ENCODE measurements at regions not wholly inside any gene's neighbourhood (a gene's known extent, or its start where the extent isn't known, plus 50 kb on each side); places are given as distances from the start of the nearest gene placed in this dataset.

GRCh38 chr14:89620436-89620835, 203.4 kb upstream of the FOXN3 start:
- no peak overlapping the region for H3K4me3 ChIP-seq (ENCODE audit: low read length)
- H3F3A ChIP-seq (ENCODE audit: control insufficient read depth, insufficient read depth) = 0 out of 2 replicates have a peak, but pooled peaks cover 3% of the 10 kb centered on the region
- peaks cover 35% of the 10 kb centered on the region for H3K4me1 ChIP-seq (ENCODE audit: control insufficient read depth, low read length)
- H3K9me2 ChIP-seq (replicated peaks; ENCODE audit: control insufficient read depth, low read length) = no peaks in the 10 kb centered on the region
- no peaks in the 10 kb centered on the region for H4K20me1 ChIP-seq (ENCODE audit: control insufficient read depth, insufficient read depth, low read depth, low read length)
- H3K4me2 ChIP-seq (ENCODE audit: low read length) = no peak overlapping the region
- TF ChIP-seq CTCF (IDR thresholded peaks at IDR 0.05; ENCODE audit: low read depth, low read length, poor library complexity, severe bottlenecking) = no peak
- no peak for TF ChIP-seq EZH2phosphoT487 (IDR thresholded peaks at IDR 0.05; ENCODE audit: borderline replicate concordance, low read length)
- H3K36me3 ChIP-seq (ENCODE audit: control insufficient read depth, low read length) = no peaks in the 10 kb centered on the region
- H3K79me2 ChIP-seq (ENCODE audit: control insufficient read depth, low read length) = no peaks in the 10 kb centered on the region
- no peaks in the 10 kb centered on the region for H3K9me3 ChIP-seq (ENCODE audit: control insufficient read depth, insufficient read depth, low read length)
- H3K27me3 ChIP-seq (ENCODE audit: control insufficient read depth, low read length) = peaks cover 16% of the 10 kb centered on the region
- no peak overlapping the region for H3K27ac ChIP-seq (ENCODE audit: low read depth, low read length)

GRCh38 chr14:89619596-89619995, 202.6 kb upstream of the FOXN3 start:
- Histone ChIP-seq H3F3A (ENCODE audit: control insufficient read depth, insufficient read depth) (0 out of 2 replicates have a peak, but pooled peaks cover 3% of the 10 kb centered on the region), H3K79me2 (ENCODE audit: control insufficient read depth, low read length) (no peaks in the 10 kb centered on the region), H3K27me3 (ENCODE audit: control insufficient read depth, low read length) (peaks cover 16% of the 10 kb centered on the region), H4K20me1 (ENCODE audit: control insufficient read depth, insufficient read depth, low read depth, low read length) (no peaks in the 10 kb centered on the region), H3K4me2 (ENCODE audit: low read length) (peak overlapping the region; percentile 85), H3K4me1 (ENCODE audit: control insufficient read depth, low read length) (peaks cover 43% of the 10 kb centered on the region), H3K9me3 (ENCODE audit: control insufficient read depth, insufficient read depth, low read length) (no peaks in the 10 kb centered on the region), H3K4me3 (ENCODE audit: low read length) (peak overlapping the region; percentile 74), H3K36me3 (ENCODE audit: control insufficient read depth, low read length) (no peaks in the 10 kb centered on the region), H3K27ac (ENCODE audit: low read depth, low read length) (no peak overlapping the region), H3K9me2 (replicated peaks; ENCODE audit: control insufficient read depth, low read length) (no peaks in the 10 kb centered on the region)
- TF ChIP-seq EZH2phosphoT487 (IDR thresholded peaks at IDR 0.05; ENCODE audit: borderline replicate concordance, low read length) (no peak), CTCF (IDR thresholded peaks at IDR 0.05; ENCODE audit: low read depth, low read length, poor library complexity, severe bottlenecking) (no peak)

GRCh38 chr14:89618811-89619551, 201.9 kb upstream of the FOXN3 start:
- H3K79me2 ChIP-seq (ENCODE audit: control insufficient read depth, low read length) = no peaks in the 10 kb centered on the region
- H3K9me2 ChIP-seq (replicated peaks; ENCODE audit: control insufficient read depth, low read length) = no peaks in the 10 kb centered on the region
- H3K27ac ChIP-seq (ENCODE audit: low read depth, low read length) = no peak overlapping the region
- H3K4me3 ChIP-seq (ENCODE audit: low read length) = peak overlapping the region; percentile 74
- TF ChIP-seq CTCF (IDR thresholded peaks at IDR 0.05; ENCODE audit: low read depth, low read length, poor library complexity, severe bottlenecking) (no peak), EZH2phosphoT487 (IDR thresholded peaks at IDR 0.05; ENCODE audit: borderline replicate concordance, low read length) (no peak)
- no peaks in the 10 kb centered on the region for H3K9me3 ChIP-seq (ENCODE audit: control insufficient read depth, insufficient read depth, low read length)
- H3F3A ChIP-seq (ENCODE audit: control insufficient read depth, insufficient read depth) = 0 out of 2 replicates have a peak, but pooled peaks cover 3% of the 10 kb centered on the region
- peaks cover 49% of the 10 kb centered on the region for H3K4me1 ChIP-seq (ENCODE audit: control insufficient read depth, low read length)
- no peaks in the 10 kb centered on the region for H4K20me1 ChIP-seq (ENCODE audit: control insufficient read depth, insufficient read depth, low read depth, low read length)
- H3K36me3 ChIP-seq (ENCODE audit: control insufficient read depth, low read length) = no peaks in the 10 kb centered on the region
- peaks cover 16% of the 10 kb centered on the region for H3K27me3 ChIP-seq (ENCODE audit: control insufficient read depth, low read length)
- H3K4me2 ChIP-seq (ENCODE audit: low read length) = peak overlapping the region; percentile 85

Measured in DOHH2 (cell line).